Ovary (tissue), 7 donors: ENCODE measurements at regions not wholly inside any gene's neighbourhood (a gene's known extent, or its start where the extent isn't known, plus 50 kb on each side); places are given as distances from the start of the nearest gene placed in this dataset.

Source experiments
- DNase-seq, 5 donors: peaks; one replicate each; pipeline ENCODE4 v3.0.0-alpha.2; 2019 to 2020
- H3K27ac ChIP-seq, 2 donors: fragments of 200-600 bp; one replicate each; pipeline versions ENCODE4 v1.5.1 to v1.8.0; 2019 to 2022
- H3K27me3 ChIP-seq: fragments of 200-600 bp; one replicate; pipeline ENCODE4 v1.8.0; 2022
- H3K36me3 ChIP-seq: fragments of 200-600 bp; sonication (generic); one replicate; pipeline ENCODE4 v1.5.1; 2019
- H3K4me1 ChIP-seq: one replicate; pipeline ENCODE4 v1.8.1; 2013; ENCODE audit warnings: mild to moderate bottlenecking, moderate library complexity; ENCODE audit not compliant: insufficient read depth
- H3K4me3 ChIP-seq: fragments of 200-600 bp; sonication (generic); one replicate; pipeline ENCODE4 v1.5.1; 2017
- H3K9me3 ChIP-seq, 2 donors: fragments of 200-600 bp in 1 of 2; sonication (generic) in 1 of 2; one replicate each; pipeline versions ENCODE4 v1.5.1 to v1.8.1; 2013 to 2019; ENCODE audit warnings: mild to moderate bottlenecking in 1 of 2, moderate library complexity in 1 of 2
- CTCF ChIP-seq, 3 donors: fragments of 450-650 bp in 2 of 3; fragments of 200-600 bp in 1 of 3; IDR thresholded peaks; one replicate each; pipeline versions ENCODE4 v1.5.1 to v1.8.0; 2016 to 2022; ENCODE audit warnings: antibody characterized with exemption in 3 of 3, mild to moderate bottlenecking in 1 of 3
- EP300 ChIP-seq: sonication (generic); formaldehyde crosslinking; IDR thresholded peaks from one replicate; pipeline ENCODE4 v1.6.1; 2017; ENCODE audit warnings: antibody characterized with exemption
- POLR2A ChIP-seq: fragments of 450-650 bp; IDR thresholded peaks from one replicate; pipeline ENCODE4 v1.6.1; 2017; ENCODE audit warnings: antibody characterized with exemption, mild to moderate bottlenecking, moderate library complexity
- WGBS, 3 donors: extraction: QIAGEN DNeasy Blood & Tissue Kit in 1 of 3; methylation state at CpG; one replicate each; pipeline versions ENCODE4 v1.1.5 to v1.1.7; 2013 to 2017; 5-methylcytosine and 5-hydroxymethylcytosine counted together
- intact Hi-C, 4 donors: fragments of 100-400 bp; cut with DNase I; formaldehyde crosslinking; loops; one replicate each; pipeline versions ENCODE4 v1.11.0 to v1.15.1; 2022 to 2023
- donor health status: DM: no; HTN: no; CAD: no; lungs with moderate emphysema.
- donor health status: DM: no; HTN: no; CAD: no.
- donor health status: Bipolar disorder and iron deficiency.
- donor health status: DM: no; HTN: no; CAD: no.
- donor health status: DM: yes; HTN: yes; CAD: no.

GRCh38 chr10:37681617-37681999, 175.8 kb downstream of the ZNF248 start:
- Histone ChIP-seq H3K27me3 (no peaks in the 10 kb centered on the region), H3K4me3 (no peak overlapping the region), H3K36me3 (no peaks in the 10 kb centered on the region), H3K27ac (no peak overlapping the region), H3K4me1 (no peaks in the 10 kb centered on the region), H3K9me3 (no peaks in the 10 kb centered on the region)
- TF ChIP-seq POLR2A (no peak), CTCF (IDR thresholded peaks at IDR 0.05) (no peak), EP300 (no peak)
- intact Hi-C loops, result no loop called here
- 78 to 91% (median 82%) methylated on average over 12 of the region's 12 CpGs for WGBS, 3 donors
- DNase-seq, result no peak

GRCh38 chr10:37680716-37681616, 176.4 kb downstream of the ZNF248 start:
- H3K27me3 ChIP-seq, result no peaks in the 10 kb centered on the region
- H3K4me3 ChIP-seq, result no peak overlapping the region
- H3K9me3 ChIP-seq, result no peaks in the 10 kb centered on the region
- H3K4me1 ChIP-seq, result no peaks in the 10 kb centered on the region
- no peaks in the 10 kb centered on the region for H3K36me3 ChIP-seq
- H3K27ac ChIP-seq, result no peak overlapping the region
- TF ChIP-seq POLR2A (no peak), CTCF (IDR thresholded peaks at IDR 0.05) (no peak), EP300 (no peak)
- intact Hi-C loops, result no loop called here
- WGBS, 3 donors, result 83 to 90% (median 86%) methylated on average over 52 of the region's 52 CpGs
- DNase-seq, result no peak

- H3K27ac ChIP-seq, result no peak overlapping the region
- intact Hi-C loops, result no loop called here
- WGBS, 3 donors, result 81 to 85% (median 82%) methylated on average over 30 of the region's 30 CpGs
- DNase-seq, result no peak
- no peaks in the 10 kb centered on the region for H3K36me3 ChIP-seq
- H3K27me3 ChIP-seq, result no peaks in the 10 kb centered on the region
- no peaks in the 10 kb centered on the region for H3K4me1 ChIP-seq
- H3K4me3 ChIP-seq, result no peak overlapping the region
- TF ChIP-seq POLR2A (no peak), CTCF (IDR thresholded peaks at IDR 0.05) (no peak), EP300 (no peak)
- no peaks in the 10 kb centered on the region for H3K9me3 ChIP-seq
These were observed 177.1 kb downstream of the ZNF248 start for GRCh38 chr10:37680243-37680683.

- Histone ChIP-seq H3K27me3 (no peaks in the 10 kb centered on the region), H3K4me1 (no peaks in the 10 kb centered on the region), H3K9me3 (no peaks in the 10 kb centered on the region), H3K27ac (no peak overlapping the region), H3K4me3 (no peak overlapping the region), H3K36me3 (no peaks in the 10 kb centered on the region)
- TF ChIP-seq EP300 (no peak), POLR2A (no peak), CTCF (IDR thresholded peaks at IDR 0.05) (no peak)
- WGBS, 3 donors, result 84 to 95% (median 86%) methylated on average over 8 of the region's 8 CpGs
- no peak for DNase-seq
- intact Hi-C loops, result no loop called here
These were observed 177.9 kb downstream of the ZNF248 start for GRCh38 chr10:37679465-37679864.
